K562 (cell line): ENCODE measurements at regions not wholly inside any gene's neighbourhood (a gene's known extent, or its start where the extent isn't known, plus 50 kb on each side); places are given as distances from the start of the nearest gene placed in this dataset.

Experiments
- BMI1 ChIP-seq: fragments of 150-350 bp; IDR thresholded peaks from 2 replicates; pipeline ENCODE4 v1.6.1; 2014; ENCODE audit warnings: low read length
- EGR1 ChIP-seq: fragments of 450-650 bp; conservative IDR thresholded peaks from 2 replicates; pipeline ENCODE4 v1.6.1; 2017; ENCODE audit warnings: mild to moderate bottlenecking
- HIVEP1 ChIP-seq: fragments of 250-450 bp; sonication (Bioruptor Pico); IDR thresholded peaks from 2 replicates; pipeline ENCODE4 v1.4.0; 2020; ENCODE audit warnings: mild to moderate bottlenecking
- NFIC ChIP-seq: fragments of 450-650 bp; IDR thresholded peaks from 2 replicates; pipeline ENCODE4 v1.6.1; 2017; ENCODE audit warnings: mild to moderate bottlenecking, inconsistent platforms
- PHF21A ChIP-seq: fragments of 450-650 bp; IDR thresholded peaks from 2 replicates; pipeline ENCODE4 v1.6.1; 2017; ENCODE audit warnings: low read depth, borderline replicate concordance
- POLR2AphosphoS5 ChIP-seq: IDR thresholded peaks from 2 replicates; pipeline ENCODE4 v1.6.1; 2011; ENCODE audit warnings: mild to moderate bottlenecking, low read depth, low read length, moderate library complexity; ENCODE audit not compliant: control insufficient read depth, insufficient read depth
- SP1 ChIP-seq: sonication (generic); formaldehyde crosslinking; IDR thresholded peaks from 2 replicates; pipeline ENCODE4 v1.8.1; 2022; ENCODE audit warnings: mild to moderate bottlenecking, missing genetic modification reagents
- TF ChIP-seq, protein P1 (sequence below), 3 experiments: IDR thresholded peaks in 2 of 3; conservative IDR thresholded peaks in 1 of 3; 2 replicates each; pipeline ENCODE4 v1.5.1; 2011 to 2012; ENCODE audit warnings: low read length in 3 of 3, mild to moderate bottlenecking in 3 of 3, control low read depth in 2 of 3, improper control_type of control experiment in 1 of 3, inconsistent platforms in 1 of 3, low read depth in 1 of 3, mixed read lengths in 1 of 3, moderate library complexity in 1 of 3; ENCODE audit not compliant: insufficient read depth in 2 of 3
- TF ChIP-seq, protein P2 (sequence below): fragments of 450-650 bp; IDR thresholded peaks from 2 replicates; pipeline ENCODE4 v1.6.1; 2016; ENCODE audit warnings: low read depth

DNA sequence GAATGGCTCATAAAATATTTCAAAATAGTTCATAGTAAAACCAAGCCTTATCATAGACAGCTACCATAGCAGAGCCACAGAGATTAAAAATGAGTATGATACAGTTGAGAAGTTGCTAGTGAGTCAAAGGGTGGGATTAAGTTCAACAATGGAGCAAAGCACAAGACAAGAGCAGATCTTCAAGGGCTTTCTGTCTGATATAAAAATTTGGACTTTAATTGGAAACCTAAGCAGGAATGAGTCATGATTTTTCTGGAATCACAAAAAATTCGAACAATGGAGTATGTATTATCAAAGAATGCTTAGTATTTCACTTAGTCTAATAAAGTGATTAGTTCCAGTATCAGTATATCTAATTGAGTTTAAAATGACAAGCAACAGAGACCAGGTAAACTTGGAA lies 487.3 kb upstream of the NETO1 start:
- TF ChIP-seq, protein P1, sequence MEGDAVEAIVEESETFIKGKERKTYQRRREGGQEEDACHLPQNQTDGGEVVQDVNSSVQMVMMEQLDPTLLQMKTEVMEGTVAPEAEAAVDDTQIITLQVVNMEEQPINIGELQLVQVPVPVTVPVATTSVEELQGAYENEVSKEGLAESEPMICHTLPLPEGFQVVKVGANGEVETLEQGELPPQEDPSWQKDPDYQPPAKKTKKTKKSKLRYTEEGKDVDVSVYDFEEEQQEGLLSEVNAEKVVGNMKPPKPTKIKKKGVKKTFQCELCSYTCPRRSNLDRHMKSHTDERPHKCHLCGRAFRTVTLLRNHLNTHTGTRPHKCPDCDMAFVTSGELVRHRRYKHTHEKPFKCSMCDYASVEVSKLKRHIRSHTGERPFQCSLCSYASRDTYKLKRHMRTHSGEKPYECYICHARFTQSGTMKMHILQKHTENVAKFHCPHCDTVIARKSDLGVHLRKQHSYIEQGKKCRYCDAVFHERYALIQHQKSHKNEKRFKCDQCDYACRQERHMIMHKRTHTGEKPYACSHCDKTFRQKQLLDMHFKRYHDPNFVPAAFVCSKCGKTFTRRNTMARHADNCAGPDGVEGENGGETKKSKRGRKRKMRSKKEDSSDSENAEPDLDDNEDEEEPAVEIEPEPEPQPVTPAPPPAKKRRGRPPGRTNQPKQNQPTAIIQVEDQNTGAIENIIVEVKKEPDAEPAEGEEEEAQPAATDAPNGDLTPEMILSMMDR (IDR thresholded peaks at IDR 0.05 in 2 of 3, conservative IDR thresholded peaks at IDR 0.05 in 1 of 3; ENCODE audit: insufficient read depth in 2 of 3, low read depth in 1 of 3, low read length in 3 of 3): no peak
- TF ChIP-seq BMI1 (no peak), NFIC (no peak), POLR2AphosphoS5 (no peak), SP1 (CRISPR knock-in tag) (no peak), EGR1 (no peak), PHF21A (no peak), HIVEP1 (CRISPR knock-in tag) (no peak)
- TF ChIP-seq, protein P2, sequence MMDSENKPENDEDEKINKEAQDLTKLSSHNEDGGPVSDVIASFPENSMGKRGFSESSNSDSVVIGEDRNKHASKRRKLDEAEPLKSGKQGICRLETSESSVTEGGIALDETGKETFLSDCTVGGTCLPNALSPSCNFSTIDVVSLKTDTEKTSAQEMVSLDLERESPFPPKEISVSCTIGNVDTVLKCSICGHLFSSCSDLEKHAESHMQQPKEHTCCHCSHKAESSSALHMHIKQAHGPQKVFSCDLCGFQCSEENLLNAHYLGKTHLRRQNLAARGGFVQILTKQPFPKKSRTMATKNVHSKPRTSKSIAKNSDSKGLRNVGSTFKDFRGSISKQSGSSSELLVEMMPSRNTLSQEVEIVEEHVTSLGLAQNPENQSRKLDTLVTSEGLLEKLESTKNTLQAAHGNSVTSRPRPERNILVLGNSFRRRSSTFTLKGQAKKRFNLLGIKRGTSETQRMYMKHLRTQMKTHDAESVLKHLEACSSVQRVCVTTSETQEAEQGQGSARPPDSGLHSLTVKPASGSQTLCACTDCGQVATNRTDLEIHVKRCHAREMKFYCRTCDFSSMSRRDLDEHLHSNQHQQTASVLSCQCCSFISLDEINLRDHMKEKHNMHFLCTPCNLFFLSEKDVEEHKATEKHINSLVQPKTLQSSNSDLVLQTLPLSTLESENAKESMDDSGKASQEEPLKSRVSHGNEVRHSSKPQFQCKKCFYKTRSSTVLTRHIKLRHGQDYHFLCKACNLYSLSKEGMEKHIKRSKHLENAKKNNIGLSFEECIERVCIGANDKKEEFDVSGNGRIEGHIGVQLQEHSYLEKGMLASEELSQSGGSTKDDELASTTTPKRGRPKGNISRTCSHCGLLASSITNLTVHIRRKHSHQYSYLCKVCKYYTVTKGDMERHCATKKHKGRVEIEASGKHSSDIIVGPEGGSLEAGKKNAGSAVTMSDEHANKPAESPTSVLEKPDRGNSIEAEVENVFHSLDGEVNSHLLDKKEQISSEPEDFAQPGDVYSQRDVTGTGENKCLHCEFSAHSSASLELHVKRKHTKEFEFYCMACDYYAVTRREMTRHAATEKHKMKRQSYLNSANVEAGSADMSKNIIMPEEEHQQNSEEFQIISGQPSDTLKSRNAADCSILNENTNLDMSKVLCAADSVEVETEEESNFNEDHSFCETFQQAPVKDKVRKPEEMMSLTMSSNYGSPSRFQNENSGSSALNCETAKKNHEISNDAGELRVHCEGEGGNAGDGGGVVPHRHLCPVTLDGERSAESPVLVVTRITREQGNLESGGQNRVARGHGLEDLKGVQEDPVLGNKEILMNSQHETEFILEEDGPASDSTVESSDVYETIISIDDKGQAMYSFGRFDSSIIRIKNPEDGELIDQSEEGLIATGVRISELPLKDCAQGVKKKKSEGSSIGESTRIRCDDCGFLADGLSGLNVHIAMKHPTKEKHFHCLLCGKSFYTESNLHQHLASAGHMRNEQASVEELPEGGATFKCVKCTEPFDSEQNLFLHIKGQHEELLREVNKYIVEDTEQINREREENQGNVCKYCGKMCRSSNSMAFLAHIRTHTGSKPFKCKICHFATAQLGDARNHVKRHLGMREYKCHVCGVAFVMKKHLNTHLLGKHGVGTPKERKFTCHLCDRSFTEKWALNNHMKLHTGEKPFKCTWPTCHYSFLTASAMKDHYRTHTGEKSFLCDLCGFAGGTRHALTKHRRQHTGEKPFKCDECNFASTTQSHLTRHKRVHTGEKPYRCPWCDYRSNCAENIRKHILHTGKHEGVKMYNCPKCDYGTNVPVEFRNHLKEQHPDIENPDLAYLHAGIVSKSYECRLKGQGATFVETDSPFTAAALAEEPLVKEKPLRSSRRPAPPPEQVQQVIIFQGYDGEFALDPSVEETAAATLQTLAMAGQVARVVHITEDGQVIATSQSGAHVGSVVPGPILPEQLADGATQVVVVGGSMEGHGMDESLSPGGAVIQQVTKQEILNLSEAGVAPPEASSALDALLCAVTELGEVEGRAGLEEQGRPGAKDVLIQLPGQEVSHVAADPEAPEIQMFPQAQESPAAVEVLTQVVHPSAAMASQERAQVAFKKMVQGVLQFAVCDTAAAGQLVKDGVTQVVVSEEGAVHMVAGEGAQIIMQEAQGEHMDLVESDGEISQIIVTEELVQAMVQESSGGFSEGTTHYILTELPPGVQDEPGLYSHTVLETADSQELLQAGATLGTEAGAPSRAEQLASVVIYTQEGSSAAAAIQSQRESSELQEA: no peak
